ENCODE measurements at regions not wholly inside any gene's neighbourhood (a gene's known extent, or its start where the extent isn't known, plus 50 kb on each side); places are given as distances from the start of the nearest gene placed in this dataset.
A peak's percentile ranks its signal among the peaks of the same experiment; 100 is the strongest.
"Not testable (repeated sequence)": the region's sequence is repeated elsewhere in the genome, so short reads cannot be mapped to it uniquely, and the experiment has no call there.

- no peak for DNase-seq (ENCODE audit: low read depth)
Observed at GRCh38 chr13:109275139-109275745, 511.1 kb downstream of the IRS2 start.

DNA sequence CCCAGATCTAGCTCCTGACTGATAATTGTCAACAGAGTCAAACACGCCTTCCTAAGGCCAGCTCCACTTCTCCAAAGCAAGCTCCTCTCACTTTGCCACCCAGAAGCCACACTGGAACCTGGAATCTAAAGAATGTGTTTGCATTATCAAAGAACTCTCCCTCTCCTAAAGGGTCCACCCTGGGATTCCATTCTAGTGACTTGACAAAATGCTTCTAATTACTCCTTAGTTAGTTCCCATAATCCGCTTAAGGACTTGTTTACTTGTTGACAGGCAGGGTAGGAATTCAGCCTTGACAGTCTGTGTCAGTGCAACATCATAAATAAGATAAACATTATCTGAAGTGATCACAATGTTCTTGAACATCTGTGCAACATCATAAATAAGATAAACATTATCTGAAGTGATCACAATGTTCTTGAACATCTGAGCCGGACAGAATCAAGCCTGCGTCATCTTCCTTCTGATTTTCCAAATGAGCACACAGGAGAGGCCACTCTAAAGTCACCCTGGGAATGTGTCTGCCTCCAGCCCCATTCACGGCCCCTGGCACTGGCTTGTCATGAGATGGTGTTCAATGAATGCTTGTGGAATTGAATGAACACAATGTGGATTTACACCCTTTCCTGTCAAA is 512.1 kb downstream of the IRS2 start:
- DNase-seq (ENCODE audit: low read depth) = peak; percentile 53

DNA sequence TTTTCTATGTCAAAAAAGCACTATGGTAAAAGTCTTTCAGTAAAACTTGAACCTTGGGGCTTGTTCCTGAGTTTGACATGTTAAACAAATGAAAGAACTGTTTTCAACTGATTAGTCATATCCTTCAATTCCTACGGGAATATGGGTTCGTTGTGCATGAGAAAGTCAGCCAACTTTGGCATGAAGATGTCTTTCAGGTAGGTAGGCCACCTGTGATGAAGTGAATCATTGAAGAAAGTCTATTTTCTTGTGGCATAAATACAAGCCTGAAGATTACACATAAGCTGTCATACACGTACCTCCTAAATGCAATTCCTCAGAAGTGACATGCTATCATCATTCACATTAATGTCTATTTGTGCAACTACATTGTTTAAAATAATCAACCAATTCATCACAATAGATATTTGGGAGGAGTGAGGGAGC is 513.0 kb downstream of the IRS2 start:
- no peak for DNase-seq (ENCODE audit: low read depth)

GRCh38 chr13:109272595-109273325 is 513.6 kb downstream of the IRS2 start:
- no peak for DNase-seq (ENCODE audit: low read depth)

- DNase-seq (ENCODE audit: low read depth) = peak; percentile 40
Observed at GRCh38 chr13:109271555-109272541, 514.5 kb downstream of the IRS2 start.

DNA sequence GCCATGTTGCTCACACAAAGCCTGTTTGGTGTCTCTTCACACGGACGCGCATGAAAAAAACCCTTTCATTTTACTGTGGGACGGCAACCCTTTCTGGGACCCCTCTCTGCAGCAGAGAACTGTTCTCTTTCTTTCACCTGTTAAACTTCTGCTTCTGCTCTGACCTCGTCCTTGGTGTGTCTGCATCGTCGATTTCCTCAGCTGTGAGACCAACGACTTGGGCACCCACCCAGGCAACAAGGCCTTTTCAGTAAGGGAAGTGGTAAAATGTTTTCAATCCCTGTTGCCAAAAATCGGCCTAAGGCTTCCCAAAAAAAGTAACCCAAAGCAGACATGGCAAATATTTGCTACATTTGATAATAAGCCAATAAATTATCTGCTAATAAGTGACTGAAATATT is 515.3 kb downstream of the IRS2 start:
- DNase-seq (ENCODE audit: low read depth) = no peak

DNA sequence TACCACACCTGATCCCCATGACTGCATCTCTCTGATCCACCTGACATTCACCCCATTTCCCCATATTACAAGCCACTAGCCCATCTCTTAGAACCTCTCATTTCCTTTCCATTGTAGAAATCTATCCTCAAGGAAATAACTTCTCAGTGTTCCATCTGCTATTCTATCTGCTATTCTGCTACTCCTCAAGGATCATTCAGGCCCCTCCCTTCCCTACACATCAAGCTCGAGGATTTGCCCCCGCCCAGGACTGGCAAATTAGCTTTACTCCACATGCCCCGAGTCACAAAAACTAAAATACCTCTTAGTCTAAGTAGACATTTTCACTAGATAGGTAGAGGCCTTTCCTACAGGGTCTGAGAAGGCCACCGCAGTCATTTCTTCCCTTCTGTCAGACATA is 517.0 kb downstream of the IRS2 start:
- not testable (repeated sequence) for DNase-seq (ENCODE audit: low read depth)

DNA sequence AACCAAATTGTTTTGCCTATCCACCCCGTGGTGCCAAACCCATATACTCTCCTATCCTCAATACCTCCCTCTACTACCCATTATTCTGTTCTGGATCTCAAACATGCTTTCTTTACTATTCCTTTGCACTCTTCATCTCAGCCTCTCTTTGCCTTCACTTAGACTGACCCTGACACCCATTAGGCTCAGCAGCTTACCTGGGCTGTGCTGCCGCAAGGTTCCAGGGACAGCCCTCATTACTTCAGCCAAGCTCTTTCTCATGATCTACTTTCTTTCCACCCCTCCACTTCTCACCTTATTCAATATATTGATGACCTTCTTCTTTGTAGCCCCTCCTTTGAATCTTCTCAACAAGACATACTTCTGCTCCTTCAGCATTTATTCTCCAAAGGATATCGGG is 517.9 kb downstream of the IRS2 start:
- DNase-seq (ENCODE audit: low read depth) = not testable (repeated sequence)

GRCh38 chr13:109267400-109267799 is 519.0 kb downstream of the IRS2 start:
- DNase-seq (ENCODE audit: low read depth) = not testable (repeated sequence)

GRCh38 chr13:109265438-109265742 is 521.0 kb downstream of the IRS2 start:
- DNase-seq (ENCODE audit: low read depth) = not testable (repeated sequence)

GRCh38 chr13:109264603-109265437 is 521.6 kb downstream of the IRS2 start:
- DNase-seq (ENCODE audit: low read depth) = not testable (repeated sequence)

- DNase-seq (ENCODE audit: low read depth) = not testable (repeated sequence)
Observed at GRCh38 chr13:109257761-109258157, 528.6 kb downstream of the IRS2 start.

Measured in fibroblast of the conjunctiva (primary cell).